Skin of body (tissue), 1 donor: ENCODE measurements at regions not wholly inside any gene's neighbourhood (a gene's known extent, or its start where the extent isn't known, plus 50 kb on each side); places are given as distances from the start of the nearest gene placed in this dataset.

Source experiments
- DNase-seq: peaks from one replicate; lab custom pipeline; 2025; lab: John Stamatoyannopoulos, UW

DNA sequence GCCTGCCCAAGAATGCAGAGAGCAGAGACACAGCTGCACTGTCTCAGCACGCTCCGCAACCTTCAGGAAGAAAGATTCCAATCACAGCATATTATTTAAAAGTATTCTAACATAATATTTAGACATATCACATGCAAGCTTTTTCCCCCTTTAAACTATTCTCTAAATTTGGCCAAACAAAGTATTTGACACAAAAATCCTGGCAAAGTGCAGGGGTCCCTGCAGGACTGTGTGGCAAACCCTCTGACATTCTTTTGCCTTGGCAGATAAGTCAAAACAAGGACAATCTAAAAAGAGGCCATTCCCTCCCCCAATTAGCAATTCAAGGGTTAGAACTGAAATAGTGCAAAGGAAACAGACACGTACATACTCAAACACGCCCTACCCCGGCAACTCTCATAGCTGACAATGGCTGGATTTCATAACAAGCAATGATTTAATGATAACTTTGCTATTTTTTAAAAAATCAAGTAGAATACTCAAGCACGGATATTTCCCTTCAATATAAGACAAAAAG is 225.3 kb downstream of the MRPL39 start:
- DNase-seq: no peak

- DNase-seq: no peak
These were observed 231.6 kb downstream of the MRPL39 start for GRCh38 chr21:25375675-25376074.

DNA sequence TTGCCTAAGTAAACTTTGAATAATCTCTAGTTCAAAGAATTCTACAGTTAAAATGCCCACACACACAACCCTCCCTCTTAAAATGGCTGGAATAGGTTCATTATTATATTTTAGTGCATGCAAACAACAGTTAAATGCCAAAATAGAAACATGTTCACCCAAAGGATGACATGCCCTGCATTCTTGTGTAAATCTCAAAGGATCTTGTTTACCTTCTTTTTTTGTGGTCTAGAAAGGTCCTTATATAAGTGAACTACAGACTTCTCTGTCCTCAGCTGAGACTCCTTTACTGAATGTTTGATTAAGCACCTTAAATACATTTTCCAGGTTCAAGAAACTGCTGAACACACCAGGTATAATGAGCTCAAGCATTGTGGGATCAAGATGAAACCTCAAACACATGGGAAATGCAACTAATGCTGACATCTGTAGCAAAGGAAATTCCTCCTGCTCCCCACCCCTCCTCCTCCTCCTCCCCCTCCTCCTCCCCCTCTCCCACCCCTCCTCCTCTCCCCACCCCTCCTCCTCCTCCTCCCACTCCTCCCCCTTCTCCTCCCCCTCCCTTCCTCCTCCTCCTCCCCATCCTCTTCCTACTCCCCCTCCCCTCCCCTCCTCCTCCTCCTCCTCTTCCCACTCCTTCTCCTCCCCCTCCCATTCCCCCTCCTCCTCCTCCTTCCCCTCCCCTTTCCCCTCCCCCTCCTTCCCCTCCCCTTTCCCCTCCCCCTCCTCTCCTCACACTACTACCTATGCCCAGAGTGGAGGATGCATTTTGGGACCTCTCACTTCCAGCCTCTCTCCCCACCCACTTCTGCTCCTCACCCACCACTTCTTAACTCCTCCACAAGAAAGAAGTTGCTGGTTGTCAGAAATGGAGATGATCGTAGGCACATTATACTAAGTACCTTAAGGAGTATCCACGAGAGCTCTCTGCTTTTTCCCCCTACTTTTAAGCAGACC is 233.9 kb downstream of the MRPL39 start:
- no peak for DNase-seq

- no peak for DNase-seq
These were observed 235.3 kb downstream of the MRPL39 start for GRCh38 chr21:25371841-25372425.

- no peak for DNase-seq
These were observed 237.0 kb downstream of the MRPL39 start for GRCh38 chr21:25370311-25370744.

DNA sequence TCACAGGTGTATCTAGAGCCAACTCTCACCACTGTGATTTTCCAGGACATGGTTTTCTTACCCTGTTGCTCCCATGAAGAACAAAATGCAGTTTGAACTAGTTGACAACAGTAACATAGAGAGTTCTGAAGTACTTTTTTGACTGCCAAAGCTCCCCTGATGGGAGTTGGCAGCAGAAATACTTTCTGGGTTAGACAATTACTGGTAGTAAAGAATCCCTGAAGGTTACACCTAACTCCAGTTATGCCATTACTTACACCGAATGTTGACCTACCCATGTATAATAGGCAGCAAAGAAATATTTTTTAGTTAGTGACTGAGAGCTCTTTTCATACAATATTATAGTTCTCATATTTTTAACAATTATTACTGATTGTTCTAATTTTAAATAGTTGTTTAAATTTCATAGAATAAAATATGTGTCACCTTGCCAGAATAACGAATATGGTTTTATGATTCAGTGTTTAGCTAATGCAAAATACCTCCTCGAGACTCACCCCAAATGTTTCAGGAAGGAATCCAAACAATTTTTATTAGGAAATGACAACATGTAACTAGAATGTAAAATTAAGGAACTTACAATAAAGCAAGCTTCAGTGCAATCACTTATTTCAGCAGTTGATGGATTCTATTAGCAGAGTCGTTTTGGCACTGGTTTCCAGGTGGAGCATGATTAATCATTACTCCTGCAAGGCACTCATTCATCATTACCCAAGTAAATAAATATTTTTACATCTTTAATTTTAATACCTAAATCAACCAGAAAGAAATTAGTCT is 237.6 kb downstream of the MRPL39 start:
- DNase-seq: no peak

DNA sequence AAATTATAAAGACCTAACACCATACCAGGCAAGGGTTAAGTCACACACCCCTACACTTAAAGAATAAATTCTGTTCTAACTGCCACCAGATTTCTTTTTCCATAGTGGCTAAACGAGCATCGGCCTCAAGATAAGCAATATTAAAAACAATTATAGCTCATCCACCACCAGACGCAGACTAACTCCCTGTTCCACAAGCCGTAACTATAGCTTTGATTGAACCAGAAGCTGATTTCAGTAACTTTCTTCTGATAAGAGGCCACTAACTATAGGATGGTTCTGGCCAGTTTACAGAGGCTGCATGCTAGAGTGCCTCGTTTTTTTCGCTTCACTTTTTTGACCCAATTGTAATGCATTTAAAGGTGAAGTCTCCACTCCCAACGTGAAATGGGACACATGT is 238.8 kb downstream of the MRPL39 start:
- no peak for DNase-seq

- no peak for DNase-seq
These were observed 241.2 kb downstream of the MRPL39 start for GRCh38 chr21:25366116-25366515.

- no peak for DNase-seq
These were observed 244.7 kb downstream of the MRPL39 start for GRCh38 chr21:25362375-25363267.

DNA sequence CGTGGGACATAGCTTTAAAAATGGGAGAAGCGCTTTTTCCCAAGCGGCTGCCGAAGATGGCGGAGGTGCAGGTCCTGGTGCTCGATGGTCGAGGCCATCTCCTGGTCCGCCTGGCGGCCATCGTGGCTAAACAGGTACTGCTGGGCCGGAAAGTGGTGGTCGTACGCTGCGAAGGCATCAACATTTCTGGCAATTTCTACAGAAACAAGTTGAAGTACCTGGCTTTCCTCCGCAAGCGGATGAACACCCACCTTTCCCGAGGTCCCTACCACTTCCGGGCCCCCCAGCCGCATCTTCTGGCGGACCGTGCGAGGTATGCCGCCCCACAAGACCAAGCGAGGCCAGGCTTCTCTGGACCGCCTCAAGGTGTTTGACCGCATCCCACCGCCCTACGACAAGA is 245.5 kb downstream of the MRPL39 start:
- DNase-seq: no peak

DNA sequence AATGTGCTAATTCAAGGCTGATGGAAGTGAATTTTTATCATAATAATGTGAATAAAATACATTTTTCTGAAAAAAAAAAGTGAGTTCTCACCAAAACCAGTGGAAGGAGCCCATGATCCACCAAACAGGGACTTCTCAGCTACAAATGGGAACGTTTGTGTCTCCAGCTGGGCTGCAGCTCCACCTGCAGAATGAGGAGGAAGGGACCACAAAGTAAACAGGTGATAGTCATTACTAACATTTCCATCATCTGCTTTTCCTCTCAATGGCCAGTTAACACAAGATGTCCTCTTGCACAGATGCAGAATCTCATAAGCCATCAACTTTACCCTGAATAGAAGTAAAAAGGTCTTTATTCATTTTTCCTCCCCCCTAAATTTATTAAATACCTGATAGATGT is 246.2 kb downstream of the MRPL39 start:
- no peak for DNase-seq

- no peak for DNase-seq
These were observed 246.7 kb downstream of the MRPL39 start for GRCh38 chr21:25360593-25360992.

GRCh38 chr21:25359724-25360123 is 247.6 kb downstream of the MRPL39 start:
- no peak for DNase-seq

DNA sequence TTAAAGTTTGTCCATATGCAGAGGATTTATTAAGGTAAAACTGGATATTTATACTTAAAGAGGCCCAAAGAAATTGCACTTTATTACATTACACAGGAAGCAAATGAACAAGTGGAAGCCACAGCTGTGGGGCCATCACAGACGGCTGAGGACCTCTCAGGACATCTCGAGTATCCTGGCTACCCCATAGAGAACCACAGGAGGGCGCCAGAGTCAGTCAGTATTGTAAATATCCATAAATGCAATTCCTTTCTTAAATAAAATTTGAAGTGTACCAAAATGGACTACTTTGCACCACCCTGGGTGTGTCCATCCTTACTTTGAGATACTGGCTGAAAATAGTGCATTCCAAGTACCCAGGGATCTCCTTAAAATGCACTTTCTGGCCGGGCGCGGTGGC is 257.2 kb downstream of the MRPL39 start:
- no peak for DNase-seq

- no peak for DNase-seq
These were observed 263.3 kb downstream of the MRPL39 start for GRCh38 chr21:25343774-25344545.

DNA sequence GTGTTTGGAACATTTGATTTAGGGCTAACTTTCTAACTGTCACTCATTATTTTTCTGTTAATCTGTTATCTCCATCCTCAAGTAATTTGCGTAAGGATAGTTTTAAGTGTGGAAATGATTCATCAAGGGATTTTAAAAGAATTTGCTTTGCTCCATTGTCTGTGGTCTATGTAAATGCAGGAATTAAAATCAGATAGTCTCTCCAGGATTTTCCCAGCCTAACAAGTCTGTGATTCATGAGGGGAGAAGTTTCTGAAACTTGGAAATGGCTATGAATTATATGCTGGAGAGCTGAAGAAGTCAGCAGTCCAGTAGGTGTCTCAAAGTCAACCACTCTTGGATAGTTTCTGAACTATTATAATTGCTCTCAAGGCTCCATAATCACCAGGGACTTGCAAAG is 264.5 kb downstream of the MRPL39 start:
- DNase-seq: no peak

DNA sequence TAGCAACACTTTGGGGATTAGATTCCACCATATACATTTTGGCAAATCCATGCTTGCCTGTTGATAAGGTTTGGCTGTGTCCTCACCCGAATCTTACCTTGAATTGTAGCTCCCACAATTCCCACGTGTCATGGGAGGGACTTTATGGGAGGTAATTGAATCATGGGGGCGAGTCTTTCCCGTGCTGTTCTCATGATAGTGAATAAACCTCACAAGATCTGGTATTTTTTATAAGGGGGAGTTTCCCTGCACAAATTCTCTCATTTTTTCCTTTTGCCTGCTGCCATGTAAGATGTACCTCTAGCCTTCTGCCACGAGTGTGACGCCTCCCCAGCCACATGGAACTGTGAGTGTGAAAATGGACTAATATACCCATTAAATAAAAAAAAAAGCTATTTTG is 265.3 kb downstream of the MRPL39 start:
- DNase-seq: no peak

DNA sequence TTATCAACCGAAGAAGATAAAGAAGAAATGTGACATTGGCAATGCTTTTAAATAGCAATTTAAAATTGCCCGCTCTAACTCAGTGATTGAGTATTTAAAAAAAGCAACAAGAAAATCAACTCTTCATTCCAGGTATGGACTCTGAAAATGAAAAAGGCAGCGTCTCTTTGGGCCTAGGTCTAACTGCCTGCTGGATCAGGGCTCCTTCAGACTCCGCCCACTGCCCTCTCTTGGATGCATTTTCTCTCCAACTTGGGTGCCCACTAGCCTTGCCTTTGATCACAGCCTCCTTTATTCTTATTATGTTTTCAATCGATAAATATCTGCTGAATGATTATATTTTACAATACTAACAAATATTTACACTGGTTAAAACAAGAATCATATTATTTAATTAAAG is 268.9 kb downstream of the MRPL39 start:
- DNase-seq: no peak

DNA sequence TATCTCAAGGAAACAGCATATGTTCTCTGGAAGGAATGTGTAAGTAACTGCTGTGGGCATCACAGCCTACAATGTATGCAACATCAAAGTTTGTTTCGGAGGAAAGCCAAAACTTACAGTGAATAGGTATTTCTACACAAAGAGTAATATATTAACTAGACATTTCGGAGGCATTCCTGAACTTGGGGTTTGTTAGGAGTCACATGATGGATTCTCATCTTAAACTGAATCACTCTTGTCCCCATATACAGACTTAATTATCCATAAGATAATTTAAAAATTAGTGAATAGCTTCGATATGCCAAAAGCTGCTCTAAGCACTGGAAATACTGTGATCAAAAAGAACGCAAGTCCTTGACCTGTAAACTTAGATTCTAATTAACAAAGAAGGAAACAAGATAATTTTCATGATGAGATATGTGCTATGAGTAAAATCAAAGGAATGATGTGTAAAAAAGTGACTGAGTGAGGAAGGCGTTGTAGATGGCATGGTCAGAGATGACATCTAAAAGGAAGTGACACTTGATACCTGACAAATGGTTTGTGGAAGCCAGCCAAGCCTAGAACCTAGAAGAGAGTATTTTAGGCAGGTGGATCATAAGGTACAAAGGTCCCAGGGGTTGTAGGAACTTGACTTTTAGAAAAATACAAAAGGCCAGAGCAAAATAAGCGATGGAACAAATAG is 273.1 kb downstream of the MRPL39 start:
- DNase-seq: no peak

- DNase-seq: no peak
These were observed 276.0 kb downstream of the MRPL39 start for GRCh38 chr21:25331286-25331685.
